HG03521 (cell line): ENCODE measurements at regions not wholly inside any gene's neighbourhood (a gene's known extent, or its start where the extent isn't known, plus 50 kb on each side); places are given as distances from the start of the nearest gene placed in this dataset.
A peak's percentile ranks its signal among the peaks of the same experiment; 100 is the strongest.

Experiments
- ATAC-seq: cut with Tn5 transposase; IDR thresholded peaks from one replicate; pipeline ENCODE4 v1.9.1; 2021; ENCODE audit warnings: mild to moderate bottlenecking, moderate library complexity; ENCODE audit not compliant: unreplicated experiment

- ATAC-seq, result no peak
Observed at GRCh38 chr12:74794522-74794921, 256.9 kb downstream of the ATXN7L3B start.

- no peak for ATAC-seq
Observed at GRCh38 chr12:74801625-74802024, 264.0 kb downstream of the ATXN7L3B start.

DNA sequence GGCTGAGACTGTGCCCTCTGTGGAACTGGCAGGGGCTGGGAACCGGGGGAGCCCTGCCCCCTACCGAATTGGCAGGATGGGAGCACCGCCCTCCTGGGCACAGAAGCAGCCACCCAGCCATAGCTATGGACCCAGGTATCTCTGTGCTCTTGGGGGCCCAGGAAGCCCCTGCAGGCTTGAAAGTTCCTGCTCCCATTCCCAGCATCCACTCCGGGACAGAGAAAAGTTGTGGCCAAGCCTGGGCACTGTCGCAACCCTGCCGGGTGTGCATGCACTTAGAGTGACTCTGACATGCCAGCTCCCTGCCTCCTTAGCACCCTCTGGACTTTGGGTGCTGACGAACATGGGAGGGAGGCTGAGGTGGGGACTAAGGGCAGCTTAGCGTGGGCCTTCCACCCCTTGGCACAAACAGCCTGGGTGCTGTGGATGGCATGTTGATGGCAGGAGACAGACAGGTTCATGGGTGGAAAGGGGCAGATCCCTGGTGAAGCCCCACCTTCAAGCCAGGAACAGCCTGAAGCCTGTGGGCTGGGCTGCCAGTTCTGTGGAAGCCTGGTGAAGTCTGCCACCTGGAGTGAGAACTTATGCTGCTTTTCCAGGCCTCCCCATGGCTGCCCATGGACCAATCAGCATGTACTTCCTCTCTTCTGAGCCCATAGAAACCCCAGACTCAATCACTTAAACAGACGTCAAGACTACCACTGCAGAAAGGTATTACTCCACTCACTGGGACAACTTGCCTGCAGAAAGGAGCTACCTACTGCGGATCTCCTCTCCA lies 279.0 kb downstream of the ATXN7L3B start:
- no peak for ATAC-seq

- ATAC-seq, result no peak
Observed at GRCh38 chr12:74817499-74817898, 279.9 kb downstream of the ATXN7L3B start.

- no peak for ATAC-seq
Observed at GRCh38 chr12:74818412-74818811, 280.8 kb downstream of the ATXN7L3B start.

GRCh38 chr12:74820324-74820723 lies 282.7 kb downstream of the ATXN7L3B start:
- no peak for ATAC-seq

GRCh38 chr12:74836567-74836966 lies 298.9 kb downstream of the ATXN7L3B start:
- ATAC-seq, result no peak

DNA sequence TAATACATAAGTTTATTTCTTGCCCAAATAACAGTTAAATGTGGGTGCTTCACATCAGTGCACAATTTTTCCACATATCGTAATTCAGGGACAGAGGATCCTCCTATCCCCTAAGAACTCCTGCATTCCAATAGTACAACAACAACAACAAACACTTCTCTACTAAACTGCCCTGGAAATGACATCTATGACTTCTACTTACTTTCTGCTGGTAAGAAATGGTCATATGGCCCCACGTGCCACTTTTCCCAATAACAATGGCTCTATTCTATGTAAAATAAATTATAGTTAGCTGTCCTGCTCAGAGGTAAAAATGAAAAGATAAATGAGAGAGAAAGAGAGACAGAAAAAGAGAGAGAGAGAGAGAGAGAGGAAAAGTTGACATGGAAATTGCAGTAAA lies 308.5 kb downstream of the ATXN7L3B start:
- no peak for ATAC-seq

GRCh38 chr12:74847169-74847568 lies 309.5 kb downstream of the ATXN7L3B start:
- ATAC-seq, result no peak

DNA sequence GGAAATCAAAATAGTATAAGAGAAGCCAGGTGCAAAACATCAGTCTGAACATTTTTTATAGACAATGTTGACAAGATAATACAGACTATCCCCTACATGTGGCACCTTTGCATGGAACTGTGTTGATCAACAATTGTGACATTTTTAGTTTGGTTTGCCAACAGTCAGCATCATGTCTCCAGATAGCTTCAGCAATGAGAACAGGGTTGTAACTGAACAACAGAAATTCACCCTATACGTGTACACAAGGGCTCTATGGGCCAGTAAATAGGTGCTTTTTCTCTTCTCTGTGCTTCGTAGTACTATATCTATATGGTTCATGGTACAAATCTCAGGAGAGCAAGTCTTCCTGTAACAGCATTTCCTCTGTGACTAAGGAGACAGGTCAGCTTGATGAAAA lies 310.4 kb downstream of the ATXN7L3B start:
- ATAC-seq, result no peak

GRCh38 chr12:74849801-74850200 lies 312.2 kb downstream of the ATXN7L3B start:
- no peak for ATAC-seq

- ATAC-seq, result no peak
Observed at GRCh38 chr12:74871817-74872216, 334.2 kb downstream of the ATXN7L3B start.

DNA sequence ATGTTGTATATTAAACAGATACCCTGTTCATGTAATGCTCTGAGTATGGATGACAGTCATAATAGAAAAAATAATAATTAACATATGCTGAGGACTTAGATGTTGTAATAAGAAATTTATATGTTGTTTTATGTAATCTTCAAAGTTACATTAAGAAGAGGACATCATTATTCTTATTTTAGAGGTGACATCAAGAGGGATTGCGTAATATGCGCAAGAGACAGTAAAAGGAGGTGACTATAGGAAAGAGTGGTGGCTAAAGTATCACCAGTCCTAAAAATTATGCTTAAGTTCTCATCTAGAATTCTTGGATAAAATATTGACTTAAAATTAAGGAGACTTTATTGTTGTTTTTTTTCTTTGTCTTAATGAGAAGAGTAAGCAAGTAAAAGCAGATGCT lies 323.9 kb downstream of the KCNC2 start:
- ATAC-seq, result no peak

DNA sequence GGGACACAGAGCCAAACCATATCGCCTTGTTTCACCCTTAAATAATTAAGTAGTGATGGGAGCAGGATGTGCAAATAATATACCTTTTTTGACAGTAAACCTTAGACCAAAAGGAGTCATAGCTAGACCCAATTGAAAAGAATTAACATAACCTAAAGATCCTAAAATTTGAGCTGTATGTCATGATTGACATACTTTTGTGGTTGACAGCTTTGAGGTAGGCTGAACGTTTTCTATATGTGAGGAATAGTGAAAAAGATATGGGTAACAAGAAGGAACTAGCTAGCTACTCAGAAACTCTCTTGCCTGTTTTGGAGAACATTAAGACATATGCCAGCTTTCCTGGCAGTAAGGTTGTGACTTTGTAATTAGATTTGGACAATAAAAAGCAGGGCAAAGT lies 320.6 kb downstream of the KCNC2 start:
- ATAC-seq, result no peak

- peak; percentile 50 for ATAC-seq
Observed at GRCh38 chr12:74889563-74890236, 319.9 kb downstream of the KCNC2 start.

- peak; percentile 86 for ATAC-seq
Observed at GRCh38 chr12:74890237-74890599, 319.4 kb downstream of the KCNC2 start.

DNA sequence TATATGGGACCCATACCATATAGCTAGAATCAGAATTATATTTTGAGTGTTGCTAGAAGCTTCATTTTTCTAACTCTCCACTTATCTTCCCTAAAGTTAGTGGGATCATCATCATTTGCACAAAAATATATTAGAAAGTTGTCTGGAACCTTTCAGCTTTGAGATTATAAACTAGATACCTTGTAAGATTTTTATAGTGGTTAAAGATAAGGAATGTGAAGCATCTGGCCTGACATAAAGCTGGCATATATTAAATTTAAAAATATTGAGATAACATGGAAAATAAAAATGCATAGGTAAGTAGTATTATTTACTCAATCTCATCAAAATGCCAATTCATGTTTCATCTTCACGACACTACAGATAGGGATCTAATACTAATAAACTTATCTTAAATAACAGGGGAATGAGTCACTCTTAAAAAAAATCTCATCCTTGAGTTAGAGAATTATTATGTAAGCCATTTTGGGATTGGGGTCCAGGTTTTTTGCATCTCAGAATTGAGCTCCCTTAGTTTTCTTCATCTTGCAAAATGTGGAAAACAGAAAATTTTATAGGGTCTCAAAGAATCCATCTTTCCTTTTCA lies 318.5 kb downstream of the KCNC2 start:
- ATAC-seq, result no peak

GRCh38 chr12:74892057-74892633 lies 317.5 kb downstream of the KCNC2 start:
- no peak for ATAC-seq

- no peak for ATAC-seq
Observed at GRCh38 chr12:74896186-74896585, 313.5 kb downstream of the KCNC2 start.

GRCh38 chr12:74897425-74898211 lies 312.0 kb downstream of the KCNC2 start:
- no peak for ATAC-seq
